Stimulated activated CD4-positive, alpha-beta T cell treated with anti-CD3 and anti-CD28 coated beads, Interleukin-12 subunit alpha, Interleukin-12 subunit beta, amount 100 ng/mL, for 48 hours (primary cell): ENCODE measurements at regions not wholly inside any gene's neighbourhood (a gene's known extent, or its start where the extent isn't known, plus 50 kb on each side); places are given as distances from the start of the nearest gene placed in this dataset.
"Not testable (repeated sequence)": the region's sequence is repeated elsewhere in the genome, so short reads cannot be mapped to it uniquely, and the experiment has no call there.

ENCODE experiments used
- DNase-seq, 3 donors: peaks; one replicate each; pipeline ENCODE4 v3.0.0-alpha.2; 2020; ENCODE audit warnings: low read depth in 2 of 3, low spot score in 1 of 3

DNA sequence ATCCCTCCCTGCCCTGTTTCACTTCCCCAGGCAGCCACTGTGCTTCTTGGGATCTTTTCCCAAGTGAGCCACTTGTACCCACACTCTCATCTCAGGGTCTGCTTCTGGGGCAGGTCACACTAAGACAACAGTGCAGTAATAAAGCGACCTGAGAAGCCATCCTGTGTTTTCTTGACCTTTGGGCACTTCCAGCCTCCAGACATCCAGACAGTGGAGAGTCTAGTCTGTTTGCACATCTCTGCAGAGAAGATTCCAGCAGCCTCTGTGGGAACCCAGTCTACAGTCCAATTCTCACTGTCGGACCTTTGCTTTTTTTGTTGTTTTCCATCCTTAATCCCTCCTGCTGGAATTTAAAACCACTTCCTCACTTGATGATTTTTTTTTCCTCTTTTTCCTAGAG is 50.3 kb upstream of the ATP6AP2 start:
- no peak for DNase-seq

DNA sequence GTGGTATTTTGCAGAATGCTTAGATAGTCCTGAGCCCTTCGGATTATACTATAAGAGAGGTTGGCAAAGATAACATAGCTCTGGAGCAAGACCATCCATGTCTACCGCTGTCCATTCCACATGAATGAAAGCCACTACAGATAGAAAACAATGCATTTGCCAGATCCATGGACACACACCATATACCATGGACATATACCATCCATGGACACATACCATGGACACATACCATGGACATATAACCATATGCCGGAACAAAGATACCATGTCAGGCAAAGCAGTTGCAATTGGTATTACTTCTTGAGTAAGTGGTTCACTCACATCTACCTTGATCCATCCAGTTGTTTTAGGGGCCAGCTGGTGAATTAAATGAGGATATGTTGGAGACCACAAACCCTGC is 53.2 kb upstream of the ATP6AP2 start:
- no peak for DNase-seq

DNA sequence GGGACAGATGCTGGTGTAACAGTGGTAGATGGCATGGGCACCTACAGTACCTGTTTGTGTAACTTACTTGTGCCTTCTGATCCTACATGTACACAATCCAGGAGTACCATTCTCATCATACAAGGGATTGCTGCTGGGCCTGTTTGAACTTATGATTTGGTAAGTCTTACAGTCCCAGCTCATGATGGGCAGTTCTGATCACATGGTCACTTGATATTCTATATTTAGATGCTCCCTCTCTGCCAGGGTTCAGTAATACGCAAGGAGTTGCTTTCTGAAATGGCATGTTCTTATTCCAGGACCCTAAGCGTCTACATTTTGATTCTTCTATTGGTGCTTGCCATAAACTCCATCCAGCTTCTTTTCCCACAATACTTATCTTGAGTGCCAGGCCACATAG is 54.4 kb upstream of the ATP6AP2 start:
- DNase-seq: no peak

DNA sequence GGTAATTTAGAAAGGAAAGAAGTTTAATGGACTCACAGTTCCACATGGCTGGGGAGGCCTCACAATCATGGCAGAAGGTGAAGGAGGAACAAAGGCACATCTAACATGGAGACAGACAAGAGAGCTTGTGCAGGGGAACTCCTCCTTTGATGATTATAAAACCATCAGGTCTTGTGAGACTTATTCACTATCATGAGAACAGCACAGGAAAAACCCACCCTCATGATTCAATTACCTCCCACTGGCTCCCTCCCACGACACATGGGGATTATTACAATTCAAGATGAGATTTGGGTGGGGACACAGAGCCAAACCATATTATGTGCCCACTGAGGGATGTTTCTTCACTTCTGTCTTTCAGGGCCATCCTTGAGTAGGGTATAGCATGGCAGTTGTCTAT is 54.9 kb upstream of the ATP6AP2 start:
- not testable (repeated sequence) for DNase-seq

DNA sequence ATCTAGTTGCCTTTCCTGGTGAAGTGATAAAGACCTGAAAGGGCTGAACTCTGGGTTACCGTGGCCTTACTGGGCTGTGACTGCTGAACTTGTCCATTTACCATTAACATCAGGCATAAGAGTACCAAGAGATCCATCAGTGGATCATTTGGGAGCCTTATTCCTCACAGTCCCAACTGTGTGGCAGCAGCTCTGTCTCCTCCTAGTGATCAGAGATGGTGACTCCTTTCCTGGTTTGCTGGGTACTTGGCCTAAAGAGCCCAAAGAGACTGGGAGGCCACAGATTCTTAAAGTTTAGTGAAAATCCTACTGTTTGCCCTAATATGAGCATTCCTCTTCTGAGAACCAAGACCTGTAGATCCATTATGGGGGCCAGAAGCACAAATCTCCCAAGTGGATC is 56.3 kb upstream of the ATP6AP2 start:
- no peak for DNase-seq

DNA sequence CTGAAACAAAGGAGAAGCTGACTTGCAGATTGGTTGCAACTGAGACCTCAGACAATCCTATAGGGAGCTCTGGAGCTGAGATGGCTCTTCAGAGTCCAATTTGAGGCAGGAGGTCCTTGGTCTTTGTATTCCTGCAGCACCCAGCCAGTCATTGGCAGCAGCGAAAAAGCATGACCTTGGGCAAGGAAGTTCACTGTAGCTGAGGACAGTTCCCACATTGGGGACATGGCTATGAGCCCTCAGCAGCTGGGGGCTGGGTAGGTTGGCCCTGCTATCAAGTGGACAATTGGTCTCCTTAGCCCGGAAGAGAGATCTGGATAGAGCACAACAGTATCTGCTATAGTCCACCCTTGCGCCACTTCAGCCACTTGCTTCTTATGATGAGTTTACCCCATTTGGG is 56.9 kb upstream of the ATP6AP2 start:
- DNase-seq: no peak

DNA sequence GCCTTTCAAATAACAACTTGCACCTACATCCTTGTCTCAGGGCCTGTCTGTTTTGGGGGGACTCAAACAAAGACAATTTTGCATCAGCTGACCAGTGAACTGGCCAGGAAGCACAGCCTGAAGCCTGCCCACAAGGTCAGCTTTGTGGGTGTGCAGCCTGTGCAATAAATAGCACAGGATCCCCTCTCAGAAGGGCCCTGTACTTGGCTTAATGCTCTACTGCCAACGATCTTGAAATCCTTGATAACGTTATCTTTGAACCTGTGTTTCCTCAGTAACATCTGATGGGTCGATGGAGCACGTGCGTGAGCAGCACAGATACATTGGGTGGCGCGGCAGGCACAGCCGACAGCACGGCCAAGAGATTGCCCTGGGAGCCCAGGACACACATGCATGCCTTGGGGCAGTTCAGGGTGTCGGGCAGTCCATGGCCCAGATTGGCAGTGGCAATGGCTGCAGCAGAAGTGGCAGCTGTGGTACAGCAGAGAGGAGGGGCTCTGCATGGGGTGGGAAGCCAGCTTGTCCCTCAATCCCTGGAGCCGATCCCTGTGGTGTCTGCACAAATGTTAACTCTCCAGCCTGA is 58.8 kb upstream of the ATP6AP2 start:
- no peak for DNase-seq

DNA sequence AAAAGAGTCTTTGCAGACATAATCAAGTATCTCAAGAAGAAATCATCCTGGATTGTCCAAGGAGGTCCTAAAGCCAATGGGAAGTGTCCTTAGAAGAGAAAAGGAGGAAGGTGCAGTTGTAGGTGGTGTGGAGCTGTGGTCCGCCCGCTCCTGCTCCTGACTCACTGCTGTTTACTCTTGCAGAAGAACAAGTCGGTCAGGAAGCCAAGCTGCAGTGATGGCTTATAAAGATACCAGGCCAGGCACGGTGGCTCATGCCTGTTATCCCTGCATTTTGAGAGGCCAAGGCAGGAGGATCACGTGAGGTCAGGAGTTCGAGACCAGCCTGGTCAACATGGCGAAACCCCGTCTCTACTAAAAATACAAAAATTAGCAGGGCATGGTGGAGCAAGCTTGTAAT is 66.4 kb upstream of the ATP6AP2 start:
- DNase-seq: no peak

DNA sequence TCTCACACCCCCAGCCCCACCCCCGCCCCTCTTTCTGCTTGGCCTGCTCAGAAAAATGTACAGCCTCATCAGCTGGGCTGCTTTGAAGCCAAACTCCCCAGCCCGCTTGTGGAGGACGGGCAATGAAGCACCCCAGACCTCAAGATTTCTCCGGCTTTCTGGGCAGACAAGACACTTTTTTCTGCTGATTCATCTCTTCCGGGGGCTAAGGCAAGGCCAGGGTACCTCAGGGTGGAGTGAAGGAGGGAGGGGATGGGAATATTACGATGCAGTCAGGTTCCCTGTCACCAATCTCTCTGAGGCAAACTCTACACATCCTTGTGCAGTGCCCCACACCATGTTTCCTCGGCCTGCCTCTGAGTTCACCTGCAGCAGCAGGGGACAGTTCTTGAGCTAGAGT is 66.9 kb upstream of the ATP6AP2 start:
- DNase-seq: no peak

DNA sequence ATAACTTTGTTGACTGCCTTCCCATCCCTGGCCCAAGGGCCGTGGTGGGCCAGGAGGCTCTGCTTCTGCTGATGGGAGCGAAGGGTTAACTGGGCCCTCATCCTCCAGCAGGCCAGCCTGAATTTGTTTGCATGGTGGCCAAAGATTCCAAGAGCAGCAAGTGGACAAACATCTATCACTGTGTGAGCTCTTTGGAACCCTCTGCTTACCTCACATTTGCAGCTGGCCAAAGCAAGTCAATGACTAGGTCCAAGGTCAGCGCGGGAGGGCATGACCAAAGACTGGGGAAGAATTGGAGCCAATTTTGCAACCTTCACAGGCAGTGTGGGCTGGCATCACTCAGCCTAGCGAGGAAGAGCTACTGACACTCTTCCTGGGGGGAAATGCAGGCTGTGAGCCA is 67.8 kb upstream of the ATP6AP2 start:
- no peak for DNase-seq

DNA sequence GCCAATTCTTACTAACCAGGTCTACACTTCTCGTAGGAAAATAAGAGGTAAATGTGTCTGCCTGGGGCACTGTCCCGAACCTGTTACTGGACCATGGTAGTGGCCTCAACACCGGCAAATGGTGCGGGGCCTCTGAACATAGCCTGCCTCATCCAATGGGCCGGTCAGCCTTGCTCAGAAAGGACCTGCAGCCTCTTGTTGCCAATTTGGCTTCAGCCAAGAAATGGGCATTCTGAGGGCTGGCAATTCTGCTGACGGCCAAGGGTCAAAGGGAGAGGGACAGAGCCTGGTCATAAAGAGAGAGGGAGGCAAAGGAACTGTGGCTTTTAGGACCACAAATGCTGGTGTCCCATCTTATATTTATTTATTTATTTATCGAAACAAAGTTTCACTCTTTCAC is 69.5 kb upstream of the ATP6AP2 start:
- no peak for DNase-seq

DNA sequence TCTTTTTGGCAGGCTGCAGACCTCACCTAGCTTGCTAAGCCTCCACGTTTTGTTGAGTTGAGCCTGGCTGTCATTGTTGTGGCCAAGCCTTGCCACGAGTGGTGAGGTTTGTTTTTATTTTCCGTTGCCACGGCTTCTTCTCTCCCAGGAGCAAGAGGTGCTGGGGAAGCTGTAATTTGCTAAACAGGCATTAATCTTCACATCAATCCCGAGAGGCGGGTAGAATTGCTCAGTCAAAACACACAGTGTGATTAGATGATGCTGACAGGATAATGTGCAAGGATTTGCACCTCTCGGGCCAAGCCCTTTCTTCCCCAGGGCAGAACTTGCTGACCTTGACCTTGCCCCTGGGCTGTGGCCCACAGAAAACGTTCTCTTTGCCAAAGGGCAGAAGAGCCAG is 72.2 kb upstream of the ATP6AP2 start:
- no peak for DNase-seq

DNA sequence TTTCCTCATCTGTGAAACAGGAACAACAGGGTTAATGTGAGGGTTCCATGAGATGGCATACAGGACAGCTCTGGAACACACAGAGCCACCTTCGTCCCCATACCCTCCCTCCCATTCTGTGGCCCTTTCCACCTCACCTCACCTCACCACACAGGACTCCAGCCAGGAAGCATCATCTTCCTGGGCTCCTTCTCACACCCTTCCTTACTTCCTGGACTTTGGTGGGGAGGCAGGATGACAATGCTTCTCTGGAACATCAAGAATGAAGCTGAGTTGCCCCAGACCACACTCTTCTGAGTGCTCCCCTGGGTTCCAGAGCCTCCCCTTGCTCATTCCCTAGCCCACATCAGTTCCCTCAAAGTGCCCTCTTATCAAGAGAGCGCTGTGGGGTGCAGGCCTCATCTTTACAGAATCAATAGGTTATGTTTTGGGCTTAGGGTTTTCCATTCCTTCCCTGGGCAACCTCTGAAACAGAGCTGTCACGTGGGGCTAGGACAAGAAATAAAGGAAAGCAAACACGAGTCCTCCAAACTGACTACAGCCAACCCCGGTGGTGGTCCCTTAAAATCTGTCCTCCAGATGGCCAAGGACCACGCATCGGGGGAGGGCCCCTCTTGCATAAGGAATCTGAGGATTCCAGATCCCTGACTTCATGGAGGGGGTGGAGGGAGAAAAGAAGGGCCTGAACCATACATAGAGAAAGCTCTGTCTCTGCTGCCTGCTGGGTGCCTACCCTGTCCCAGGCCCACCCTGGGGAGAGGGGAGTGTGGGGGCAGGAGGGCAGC is 74.4 kb upstream of the ATP6AP2 start:
- no peak for DNase-seq

DNA sequence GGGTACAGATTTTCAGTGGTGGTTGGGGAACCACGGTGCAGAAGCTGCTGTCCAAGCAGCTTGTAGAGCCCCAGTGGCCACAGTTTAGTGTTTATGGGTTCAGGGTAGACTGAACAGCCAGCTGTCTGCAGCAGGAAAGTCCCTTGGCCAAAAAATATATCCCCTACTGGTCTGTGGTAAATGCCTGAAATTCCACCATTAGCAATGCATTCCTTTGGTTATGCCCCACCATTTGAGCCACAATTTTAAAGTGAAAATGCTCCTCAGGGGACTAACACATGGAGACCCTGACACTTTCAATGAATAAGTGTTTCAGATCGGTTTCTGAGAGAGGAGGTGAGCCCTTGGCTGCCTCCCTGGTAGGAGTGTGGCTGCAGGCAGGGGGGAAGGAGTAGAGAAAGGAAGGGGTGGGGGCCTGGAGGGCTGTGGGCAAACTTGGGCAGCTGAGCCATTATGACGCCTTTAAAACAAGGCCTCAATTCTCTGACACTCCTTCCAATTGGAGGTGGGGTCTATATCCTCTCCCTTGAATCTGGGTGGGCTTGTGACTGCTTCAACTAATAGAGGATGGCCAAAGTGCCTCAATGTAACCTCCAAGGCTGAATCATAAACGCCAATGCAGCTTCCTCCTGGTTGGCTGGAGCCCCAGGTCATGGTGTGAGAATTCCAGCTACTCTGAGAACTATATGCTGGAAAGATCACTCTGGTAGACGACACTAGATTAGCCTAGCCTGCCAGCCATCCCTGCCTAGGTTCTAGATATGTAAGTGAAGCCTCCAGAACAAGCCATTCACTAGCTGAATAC is 75.8 kb upstream of the ATP6AP2 start:
- no peak for DNase-seq

DNA sequence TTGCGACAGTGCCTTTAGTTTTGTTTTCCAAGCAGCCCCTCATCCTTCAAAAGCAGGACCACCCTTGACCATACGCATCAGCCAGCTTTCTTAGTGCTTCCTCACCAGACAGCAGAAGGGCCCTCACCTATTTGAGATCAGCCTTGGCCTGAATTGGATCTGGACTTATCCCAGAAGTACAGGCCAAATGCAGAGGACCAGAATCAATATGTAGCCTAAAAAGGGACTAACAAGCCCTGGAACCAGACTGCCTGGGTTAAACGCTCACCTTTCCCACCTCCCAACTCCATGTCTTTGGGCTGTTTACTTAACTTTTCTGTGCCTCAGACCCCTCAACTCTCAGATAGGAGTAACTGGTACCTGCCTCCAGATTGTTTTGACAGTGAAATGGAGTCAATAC is 77.7 kb upstream of the ATP6AP2 start:
- DNase-seq: no peak

DNA sequence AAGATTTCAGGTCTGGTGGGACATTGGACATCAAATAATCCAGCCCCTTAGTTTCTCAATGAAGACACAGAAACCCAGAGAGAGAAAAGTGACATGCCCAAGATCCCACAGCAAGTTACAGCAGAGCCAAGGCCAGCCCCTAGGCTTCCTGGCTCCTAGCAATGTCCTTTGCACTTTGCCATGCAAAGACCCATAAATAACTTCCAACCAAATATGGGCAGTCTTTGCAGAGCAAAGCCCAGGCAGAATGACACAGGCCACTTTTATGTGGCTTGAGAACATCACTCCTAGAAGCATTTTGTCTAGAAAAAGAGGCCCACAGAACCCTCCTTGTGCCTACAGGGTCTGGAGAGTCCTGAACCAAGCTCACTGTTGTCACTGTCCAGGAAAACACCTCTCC is 78.1 kb upstream of the ATP6AP2 start:
- no peak for DNase-seq

DNA sequence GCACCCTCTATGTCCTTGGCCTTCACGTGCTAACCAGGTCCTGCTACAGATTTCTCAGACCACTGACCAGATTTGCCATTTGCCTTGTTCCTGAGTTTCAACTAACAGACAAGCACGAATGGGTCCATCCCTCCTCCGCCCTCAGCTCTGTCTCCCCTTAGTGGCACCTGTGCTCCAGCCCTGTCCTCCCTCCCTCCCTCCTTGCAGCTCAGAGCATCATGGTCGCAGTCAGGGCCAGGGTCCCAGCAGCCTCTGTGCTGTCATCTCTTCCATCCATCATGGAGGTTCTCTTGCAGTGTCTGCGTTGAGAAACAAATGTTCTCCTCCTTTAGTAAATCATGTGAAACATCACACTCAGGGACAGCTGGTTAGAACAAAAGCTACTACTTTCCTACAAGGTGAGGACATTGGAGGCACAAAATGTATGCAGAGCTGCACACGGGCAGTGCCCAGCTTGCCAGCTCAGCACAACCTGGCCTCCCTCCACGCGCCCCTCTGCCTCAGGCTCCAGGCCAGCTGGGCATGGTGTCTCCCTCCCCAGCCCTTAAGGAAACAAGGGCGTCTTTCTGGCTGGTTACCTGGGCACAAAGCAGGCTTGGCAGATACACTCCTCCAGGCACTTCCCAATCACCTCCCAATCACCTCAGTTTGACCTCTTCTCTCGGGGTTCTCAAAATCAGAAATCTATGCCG is 79.5 kb upstream of the ATP6AP2 start:
- no peak for DNase-seq

DNA sequence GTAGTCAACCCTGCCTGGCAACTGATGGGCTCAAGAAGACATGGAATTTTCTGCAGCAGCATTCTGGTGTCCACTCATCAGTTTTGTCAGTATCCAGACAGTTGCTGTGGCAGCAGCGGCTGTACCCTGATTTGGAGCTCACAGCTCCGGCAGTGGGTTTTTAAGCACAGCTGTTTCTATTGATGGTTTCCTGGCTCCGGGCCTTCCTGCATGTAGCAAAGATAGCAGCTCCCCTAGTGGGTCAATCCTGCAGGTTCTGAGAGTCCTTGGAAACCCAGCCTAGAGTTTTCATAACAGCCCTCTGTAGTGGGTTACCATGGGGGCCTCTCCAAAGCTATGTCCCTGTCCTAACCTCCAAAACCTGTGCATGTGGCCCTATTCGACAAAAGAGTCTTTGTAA is 84.0 kb upstream of the ATP6AP2 start:
- DNase-seq: no peak

DNA sequence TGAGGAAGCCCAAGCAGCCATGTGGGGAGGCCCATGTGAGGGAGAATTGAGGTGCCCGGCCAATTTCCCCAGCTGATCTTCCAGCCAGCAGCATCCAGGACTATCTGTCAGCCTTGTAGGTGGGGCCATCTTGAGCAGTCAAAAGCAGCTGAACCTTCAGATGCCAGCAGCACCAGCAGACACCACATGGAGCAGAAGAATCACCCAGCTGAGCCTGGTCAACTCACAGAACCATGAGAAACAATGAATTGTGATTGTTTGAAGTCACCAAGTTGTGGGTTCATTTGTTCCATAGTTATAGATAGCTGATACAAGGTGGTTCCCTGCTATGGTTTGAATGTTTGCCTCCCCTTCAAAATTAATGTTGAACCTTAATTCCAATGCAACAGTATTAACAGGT is 85.1 kb upstream of the ATP6AP2 start:
- DNase-seq: no peak

DNA sequence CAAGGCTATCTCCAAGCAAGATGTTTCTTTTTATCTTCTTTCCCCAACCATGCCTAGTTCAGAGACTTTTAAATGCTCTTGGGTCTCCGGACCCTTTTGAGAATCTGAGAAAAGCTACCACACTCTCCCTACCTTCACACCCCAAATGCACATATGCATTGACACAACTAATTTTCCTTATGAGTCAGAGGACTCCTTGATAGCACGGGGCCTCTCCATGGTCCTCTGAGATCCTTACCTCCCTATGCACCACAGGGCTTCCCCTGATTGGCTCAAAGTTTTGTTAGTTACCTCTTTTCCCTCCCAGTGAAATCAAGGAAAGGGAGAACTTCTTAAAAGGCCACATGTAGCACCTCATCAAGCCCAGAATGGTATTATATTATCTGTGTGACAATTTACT is 86.8 kb upstream of the ATP6AP2 start:
- DNase-seq: no peak

DNA sequence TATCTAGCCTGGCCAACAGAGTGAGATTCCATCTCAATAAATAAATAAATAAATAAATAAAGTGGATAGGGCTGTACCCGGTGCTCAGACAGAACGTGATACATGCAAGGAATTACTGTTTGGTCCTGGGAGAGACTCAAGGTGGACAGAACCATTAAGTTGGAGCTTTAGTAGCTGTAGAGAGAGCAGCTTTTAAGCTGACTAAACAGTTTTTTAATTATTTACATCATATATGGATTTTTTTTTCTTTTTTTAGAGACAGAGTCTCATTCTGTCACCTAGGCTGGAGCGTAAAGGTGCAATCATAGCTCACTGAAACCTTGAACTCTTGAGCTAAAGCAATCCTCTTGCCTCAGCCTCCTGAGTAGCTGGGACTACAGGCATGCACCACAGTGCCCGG is 92.5 kb upstream of the ATP6AP2 start:
- no peak for DNase-seq

DNA sequence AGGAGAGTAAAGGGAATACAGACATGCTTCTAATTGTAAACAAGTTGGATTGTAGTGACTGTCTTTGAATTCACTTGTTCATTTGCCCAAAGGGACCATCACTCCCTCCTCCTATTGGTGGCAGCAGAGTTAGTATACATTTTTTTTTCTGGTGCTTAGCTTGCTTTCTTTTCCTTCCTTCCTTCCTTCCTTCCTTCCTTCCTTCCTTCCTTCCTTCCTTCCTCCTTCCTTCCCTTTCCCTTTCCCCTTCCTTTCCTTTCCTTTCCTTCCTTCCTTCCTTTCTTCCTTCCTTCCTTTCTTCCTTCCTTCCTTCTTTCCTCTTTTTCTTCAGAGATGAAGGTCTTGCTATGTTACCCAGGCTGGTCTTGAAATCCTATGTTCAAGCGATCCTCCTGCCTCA is 94.8 kb upstream of the ATP6AP2 start:
- no peak for DNase-seq
